Neural cell (in vitro differentiated cells): ENCODE measurements at regions not wholly inside any gene's neighbourhood (a gene's known extent, or its start where the extent isn't known, plus 50 kb on each side); places are given as distances from the start of the nearest gene placed in this dataset.

Source experiments
- H2AFZ ChIP-seq: fragments of 200-600, 300-800 bp; sonication (generic), shearing (Covaris generic); 2 replicates; pipeline ENCODE4 v1.6.0; 2014; ENCODE audit warnings: low read depth, mild to moderate bottlenecking, antibody characterized with exemption, low read length, moderate library complexity
- H3F3A ChIP-seq: fragments of 200-600 bp; shearing (Covaris generic); 2 replicates; pipeline ENCODE4 v1.6.1; 2016; ENCODE audit warnings: mild to moderate bottlenecking, moderate library complexity, mixed read lengths, antibody characterized with exemption, low read length; ENCODE audit not compliant: insufficient read depth, poor library complexity, severe bottlenecking
- H3K27ac ChIP-seq: fragments of 200-600, 300-800 bp; sonication (generic), shearing (Covaris generic); 2 replicates; pipeline ENCODE4 v1.5.1; 2014; ENCODE audit warnings: mild to moderate bottlenecking, low read length, moderate library complexity
- H3K27me3 ChIP-seq: fragments of 300-800, 200-600 bp; sonication (generic), shearing (Covaris generic); 2 replicates; pipeline ENCODE4 v1.6.0; 2014; ENCODE audit warnings: mild to moderate bottlenecking, low read depth, low read length, moderate library complexity; ENCODE audit not compliant: insufficient read depth
- H3K36me3 ChIP-seq: fragments of 300-800, 200-600 bp; sonication (generic), shearing (Covaris generic); 2 replicates; pipeline ENCODE4 v1.5.1; 2014; ENCODE audit warnings: mild to moderate bottlenecking, antibody characterized with exemption, low read length, moderate library complexity; ENCODE audit not compliant: insufficient read depth
- H3K4me2 ChIP-seq: fragments of 300-800, 200-600 bp; sonication (generic), shearing (Covaris generic); 2 replicates; pipeline ENCODE4 v1.6.0; 2014; ENCODE audit warnings: mild to moderate bottlenecking, low read length
- H3K4me3 ChIP-seq: fragments of 300-800, 200-600 bp; sonication (generic), shearing (Covaris generic); 2 replicates; pipeline ENCODE4 v1.5.1; 2014; ENCODE audit warnings: mild to moderate bottlenecking, low read length, moderate library complexity
- H3K79me2 ChIP-seq: fragments of 200-600 bp; shearing (Covaris generic); replicated peaks from 2 replicates; pipeline ENCODE4 v1.6.0; 2014; ENCODE audit warnings: mild to moderate bottlenecking, low read length, moderate library complexity; ENCODE audit not compliant: insufficient read depth
- H3K9ac ChIP-seq: fragments of 300-800, 200-600 bp; sonication (generic), shearing (Covaris generic); 2 replicates; pipeline ENCODE4 v1.6.1; 2016; ENCODE audit warnings: mild to moderate bottlenecking, low read length, mixed read lengths
- H3K9me2 ChIP-seq: fragments of 200-600 bp; shearing (Covaris generic); 2 replicates; pipeline ENCODE4 v1.6.1; 2016; ENCODE audit warnings: mild to moderate bottlenecking, low read length, mixed read lengths; ENCODE audit not compliant: insufficient read depth
- H3K9me3 ChIP-seq: fragments of 200-600, 300-800 bp; sonication (generic), shearing (Covaris generic); 2 replicates; pipeline ENCODE4 v1.6.1; 2016; ENCODE audit warnings: mild to moderate bottlenecking, mixed run types, low read length, moderate library complexity, mixed read lengths
- H4K20me1 ChIP-seq: fragments of 200-600 bp; shearing (Covaris generic); 2 replicates; pipeline ENCODE4 v1.6.1; 2016; ENCODE audit warnings: mild to moderate bottlenecking, mixed run types; ENCODE audit not compliant: insufficient read depth
- EP300 ChIP-seq: fragments of 450-650 bp; conservative IDR thresholded peaks from 2 replicates; pipeline ENCODE4 v1.6.1; 2014; ENCODE audit warnings: antibody characterized with exemption, mild to moderate bottlenecking, moderate library complexity; ENCODE audit not compliant: poor library complexity, severe bottlenecking
- EZH2 ChIP-seq: fragments of 200-600, 300-800 bp; shearing (Covaris generic), sonication (generic); IDR thresholded peaks from 2 replicates; pipeline ENCODE4 v1.6.1; 2014; ENCODE audit warnings: antibody characterized with exemption, low read length, borderline replicate concordance, mild to moderate bottlenecking; ENCODE audit not compliant: insufficient read depth, poor library complexity, severe bottlenecking
- MXI1 ChIP-seq: fragments of 450-650 bp; conservative IDR thresholded peaks from 2 replicates; pipeline ENCODE4 v1.6.1; 2014; ENCODE audit warnings: antibody characterized with exemption, mild to moderate bottlenecking; ENCODE audit not compliant: poor library complexity, severe bottlenecking
- POLR2AphosphoS5 ChIP-seq: IDR thresholded peaks from 2 replicates; pipeline ENCODE4 v1.6.1; 2012
- RAD21 ChIP-seq: fragments of 450-650 bp; conservative IDR thresholded peaks from 2 replicates; pipeline ENCODE4 v1.6.1; 2014; ENCODE audit warnings: antibody characterized with exemption, mild to moderate bottlenecking, moderate library complexity
- SMC3 ChIP-seq: fragments of 450-650 bp; conservative IDR thresholded peaks from 2 replicates; pipeline ENCODE4 v1.6.1; 2014; ENCODE audit warnings: antibody characterized with exemption, mild to moderate bottlenecking, moderate library complexity; ENCODE audit not compliant: poor library complexity
- TAF1 ChIP-seq: IDR thresholded peaks from 2 replicates; pipeline ENCODE4 v1.6.1; 2012; ENCODE audit warnings: low read depth
- TF ChIP-seq, protein P1 (sequence below): IDR thresholded peaks from 2 replicates; pipeline ENCODE4 v1.6.1; 2012; ENCODE audit warnings: borderline replicate concordance
- TF ChIP-seq, protein P2 (sequence below): fragments of 450-650 bp; IDR thresholded peaks from 2 replicates; pipeline ENCODE4 v1.5.1; 2014; ENCODE audit warnings: antibody characterized with exemption, mild to moderate bottlenecking, moderate library complexity; ENCODE audit not compliant: poor library complexity, severe bottlenecking

DNA sequence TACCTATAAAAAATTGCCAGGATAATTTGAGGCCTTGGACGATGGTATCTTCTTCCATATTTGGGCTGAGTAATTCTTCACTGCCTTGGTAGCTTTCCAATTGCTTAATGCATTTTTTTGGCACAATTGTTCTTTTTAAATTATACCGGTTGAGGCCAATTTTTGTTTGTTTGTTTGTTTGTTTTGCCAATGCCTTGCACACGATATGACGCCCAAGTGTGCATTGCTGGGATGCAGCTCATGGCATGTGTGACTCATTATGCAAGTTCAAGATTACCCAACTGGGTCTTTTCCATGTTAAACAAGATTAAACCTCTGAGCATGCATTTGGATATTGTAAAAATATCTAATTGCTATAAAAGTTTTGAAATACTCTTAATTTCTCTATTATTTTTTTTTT, 71.1 kb upstream of the KCNIP4 start:
- Histone ChIP-seq H3K36me3 (no peaks in the 10 kb centered on the region), H3K4me2 (no peak overlapping the region), H3K27ac (no peak overlapping the region), H3F3A (no peaks in the 10 kb centered on the region), H4K20me1 (no peaks in the 10 kb centered on the region), H3K9ac (no peak overlapping the region), H3K9me3 (no peaks in the 10 kb centered on the region), H2AFZ (no peak overlapping the region), H3K9me2 (no peaks in the 10 kb centered on the region), H3K4me3 (no peak overlapping the region), H3K79me2 (no peaks in the 10 kb centered on the region), H3K27me3 (no peaks in the 10 kb centered on the region)
- TF ChIP-seq EP300 (no peak), POLR2AphosphoS5 (no peak), SMC3 (no peak)
- TF ChIP-seq, protein P1, sequence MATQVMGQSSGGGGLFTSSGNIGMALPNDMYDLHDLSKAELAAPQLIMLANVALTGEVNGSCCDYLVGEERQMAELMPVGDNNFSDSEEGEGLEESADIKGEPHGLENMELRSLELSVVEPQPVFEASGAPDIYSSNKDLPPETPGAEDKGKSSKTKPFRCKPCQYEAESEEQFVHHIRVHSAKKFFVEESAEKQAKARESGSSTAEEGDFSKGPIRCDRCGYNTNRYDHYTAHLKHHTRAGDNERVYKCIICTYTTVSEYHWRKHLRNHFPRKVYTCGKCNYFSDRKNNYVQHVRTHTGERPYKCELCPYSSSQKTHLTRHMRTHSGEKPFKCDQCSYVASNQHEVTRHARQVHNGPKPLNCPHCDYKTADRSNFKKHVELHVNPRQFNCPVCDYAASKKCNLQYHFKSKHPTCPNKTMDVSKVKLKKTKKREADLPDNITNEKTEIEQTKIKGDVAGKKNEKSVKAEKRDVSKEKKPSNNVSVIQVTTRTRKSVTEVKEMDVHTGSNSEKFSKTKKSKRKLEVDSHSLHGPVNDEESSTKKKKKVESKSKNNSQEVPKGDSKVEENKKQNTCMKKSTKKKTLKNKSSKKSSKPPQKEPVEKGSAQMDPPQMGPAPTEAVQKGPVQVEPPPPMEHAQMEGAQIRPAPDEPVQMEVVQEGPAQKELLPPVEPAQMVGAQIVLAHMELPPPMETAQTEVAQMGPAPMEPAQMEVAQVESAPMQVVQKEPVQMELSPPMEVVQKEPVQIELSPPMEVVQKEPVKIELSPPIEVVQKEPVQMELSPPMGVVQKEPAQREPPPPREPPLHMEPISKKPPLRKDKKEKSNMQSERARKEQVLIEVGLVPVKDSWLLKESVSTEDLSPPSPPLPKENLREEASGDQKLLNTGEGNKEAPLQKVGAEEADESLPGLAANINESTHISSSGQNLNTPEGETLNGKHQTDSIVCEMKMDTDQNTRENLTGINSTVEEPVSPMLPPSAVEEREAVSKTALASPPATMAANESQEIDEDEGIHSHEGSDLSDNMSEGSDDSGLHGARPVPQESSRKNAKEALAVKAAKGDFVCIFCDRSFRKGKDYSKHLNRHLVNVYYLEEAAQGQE: no peak

DNA sequence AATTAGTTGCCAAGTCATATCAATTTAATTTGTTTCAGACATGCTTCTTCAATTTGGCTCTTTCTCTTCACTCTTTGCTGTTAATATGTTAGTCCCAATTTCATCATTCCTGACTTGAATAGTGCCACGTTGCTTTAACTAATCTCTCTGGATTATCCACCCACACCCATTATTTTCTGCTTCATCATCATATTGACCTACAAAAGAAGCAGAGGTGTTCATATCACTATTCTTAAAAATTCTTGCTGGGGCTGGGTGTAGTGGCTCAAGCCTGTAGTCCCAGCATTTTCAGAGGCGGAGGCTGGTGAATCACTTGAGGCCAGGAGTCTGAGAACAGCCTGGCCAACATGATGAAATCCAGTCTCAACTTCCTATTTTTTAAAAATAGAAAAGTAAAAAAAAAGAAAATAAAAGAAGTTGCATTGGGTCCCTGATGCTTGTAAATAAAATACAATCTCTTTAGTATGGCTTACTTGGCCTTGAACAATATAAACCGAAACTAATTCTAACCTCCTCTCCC, 65.7 kb upstream of the KCNIP4 start:
- H3K27ac ChIP-seq: no peak overlapping the region
- no peaks in the 10 kb centered on the region for H3K36me3 ChIP-seq
- no peak overlapping the region for H3K9ac ChIP-seq
- no peaks in the 10 kb centered on the region for H3K9me2 ChIP-seq
- no peaks in the 10 kb centered on the region for H4K20me1 ChIP-seq
- no peak overlapping the region for H3K4me3 ChIP-seq
- no peaks in the 10 kb centered on the region for H3K79me2 ChIP-seq
- no peak overlapping the region for H3K4me2 ChIP-seq
- TF ChIP-seq EZH2: no peak
- TF ChIP-seq SMC3: no peak
- TF ChIP-seq, protein P1: no peak
- TF ChIP-seq TAF1: no peak
- TF ChIP-seq POLR2AphosphoS5: no peak
- TF ChIP-seq MXI1: no peak
- TF ChIP-seq RAD21: no peak
- TF ChIP-seq, protein P2, sequence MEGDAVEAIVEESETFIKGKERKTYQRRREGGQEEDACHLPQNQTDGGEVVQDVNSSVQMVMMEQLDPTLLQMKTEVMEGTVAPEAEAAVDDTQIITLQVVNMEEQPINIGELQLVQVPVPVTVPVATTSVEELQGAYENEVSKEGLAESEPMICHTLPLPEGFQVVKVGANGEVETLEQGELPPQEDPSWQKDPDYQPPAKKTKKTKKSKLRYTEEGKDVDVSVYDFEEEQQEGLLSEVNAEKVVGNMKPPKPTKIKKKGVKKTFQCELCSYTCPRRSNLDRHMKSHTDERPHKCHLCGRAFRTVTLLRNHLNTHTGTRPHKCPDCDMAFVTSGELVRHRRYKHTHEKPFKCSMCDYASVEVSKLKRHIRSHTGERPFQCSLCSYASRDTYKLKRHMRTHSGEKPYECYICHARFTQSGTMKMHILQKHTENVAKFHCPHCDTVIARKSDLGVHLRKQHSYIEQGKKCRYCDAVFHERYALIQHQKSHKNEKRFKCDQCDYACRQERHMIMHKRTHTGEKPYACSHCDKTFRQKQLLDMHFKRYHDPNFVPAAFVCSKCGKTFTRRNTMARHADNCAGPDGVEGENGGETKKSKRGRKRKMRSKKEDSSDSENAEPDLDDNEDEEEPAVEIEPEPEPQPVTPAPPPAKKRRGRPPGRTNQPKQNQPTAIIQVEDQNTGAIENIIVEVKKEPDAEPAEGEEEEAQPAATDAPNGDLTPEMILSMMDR: no peak
- TF ChIP-seq EP300: no peak
- no peaks in the 10 kb centered on the region for H3K27me3 ChIP-seq
- H3F3A ChIP-seq: no peaks in the 10 kb centered on the region
- H3K9me3 ChIP-seq: no peaks in the 10 kb centered on the region
- no peak overlapping the region for H2AFZ ChIP-seq
